ENCODE measurements at regions not wholly inside any gene's neighbourhood (a gene's known extent, or its start where the extent isn't known, plus 50 kb on each side); places are given as distances from the start of the nearest gene placed in this dataset.

DNA sequence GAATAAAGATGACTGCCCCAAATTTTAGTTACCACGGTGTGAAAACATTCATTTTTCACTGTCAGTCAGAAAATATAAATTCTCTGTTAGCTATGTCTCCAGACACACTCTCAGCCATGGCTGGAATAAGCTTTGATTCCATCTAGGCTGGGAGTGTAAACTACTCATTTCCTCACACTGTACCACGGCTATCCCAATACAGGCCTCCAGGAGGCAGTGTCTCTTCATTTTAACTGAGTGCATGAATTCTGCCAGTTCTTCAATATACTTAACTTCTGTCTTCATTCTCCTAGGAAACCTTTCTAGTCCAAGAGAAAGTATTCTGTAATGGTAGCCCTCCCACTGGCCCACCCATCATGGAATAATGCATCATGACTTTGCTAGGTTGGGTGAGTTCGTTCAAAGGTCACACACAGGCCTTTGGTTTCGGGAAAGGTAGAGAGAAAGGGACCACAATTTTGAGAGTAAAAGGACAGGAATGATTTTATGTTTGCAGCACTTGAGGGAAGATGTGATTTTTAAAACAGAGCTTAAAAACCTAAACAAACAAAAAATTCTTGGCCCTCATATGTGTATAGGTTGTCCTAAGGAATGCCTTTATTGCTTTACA lies 381.1 kb downstream of the SEC23A start:
- H3K4me1 ChIP-seq, result peaks cover 0 to 2% (median 0%) of the 10 kb centered on the region in 4 donors
- no peaks in the 10 kb centered on the region for H3K36me3 ChIP-seq
- no peak overlapping the region for H3K4me3 ChIP-seq
- intact Hi-C loops (cut with DNase I; ENCODE audit: low total_unique reads), result loop anchor here (5.0 kb wide), 1 partner anchor 290 kb away; no protein-coding TSS in a partner anchor
- TF ChIP-seq, protein P1, sequence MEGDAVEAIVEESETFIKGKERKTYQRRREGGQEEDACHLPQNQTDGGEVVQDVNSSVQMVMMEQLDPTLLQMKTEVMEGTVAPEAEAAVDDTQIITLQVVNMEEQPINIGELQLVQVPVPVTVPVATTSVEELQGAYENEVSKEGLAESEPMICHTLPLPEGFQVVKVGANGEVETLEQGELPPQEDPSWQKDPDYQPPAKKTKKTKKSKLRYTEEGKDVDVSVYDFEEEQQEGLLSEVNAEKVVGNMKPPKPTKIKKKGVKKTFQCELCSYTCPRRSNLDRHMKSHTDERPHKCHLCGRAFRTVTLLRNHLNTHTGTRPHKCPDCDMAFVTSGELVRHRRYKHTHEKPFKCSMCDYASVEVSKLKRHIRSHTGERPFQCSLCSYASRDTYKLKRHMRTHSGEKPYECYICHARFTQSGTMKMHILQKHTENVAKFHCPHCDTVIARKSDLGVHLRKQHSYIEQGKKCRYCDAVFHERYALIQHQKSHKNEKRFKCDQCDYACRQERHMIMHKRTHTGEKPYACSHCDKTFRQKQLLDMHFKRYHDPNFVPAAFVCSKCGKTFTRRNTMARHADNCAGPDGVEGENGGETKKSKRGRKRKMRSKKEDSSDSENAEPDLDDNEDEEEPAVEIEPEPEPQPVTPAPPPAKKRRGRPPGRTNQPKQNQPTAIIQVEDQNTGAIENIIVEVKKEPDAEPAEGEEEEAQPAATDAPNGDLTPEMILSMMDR (IDR thresholded peaks at IDR 0.05), result peak in 5 of 7 experiments; percentile 63 to 78 (median 75)
- no peak for TF ChIP-seq EP300 (IDR thresholded peaks at IDR 0.05)
- DNase-seq, result peak; percentile 65 to 83
- H3K27ac ChIP-seq, result no peak overlapping the region
- no peaks in the 10 kb centered on the region for H3K9me3 ChIP-seq
- WGBS, 5 donors, result 43 to 48% (median 44%) methylated on average over 4 of the region's 4 CpGs
- H3K27me3 ChIP-seq, result no peaks in the 10 kb centered on the region

DNA sequence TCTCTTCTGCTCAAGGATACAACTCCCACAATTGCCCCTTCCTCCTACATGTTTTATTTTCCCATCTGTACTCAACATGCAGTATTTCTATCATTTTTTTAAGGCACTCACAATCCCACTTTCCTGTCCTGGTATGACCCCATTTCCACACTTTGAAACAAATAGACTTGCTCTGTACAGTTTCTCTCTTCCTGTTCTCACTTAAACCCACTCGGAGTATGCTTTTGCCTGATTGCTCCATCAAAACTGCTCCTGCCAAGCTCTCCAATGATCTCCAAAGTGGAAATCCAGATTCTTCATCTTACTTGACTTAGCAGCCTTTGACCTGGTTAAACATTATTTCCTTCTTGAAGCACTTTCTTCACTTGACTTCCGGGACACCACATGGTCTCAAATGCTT lies 384.5 kb downstream of the SEC23A start:
- intact Hi-C loops (cut with DNase I; ENCODE audit: low total_unique reads), result no loop called here
- TF ChIP-seq POLR2AphosphoS5 (IDR thresholded peaks at IDR 0.05) (no peak), EP300 (IDR thresholded peaks at IDR 0.05) (no peak), POLR2A (IDR thresholded peaks at IDR 0.05) (no peak)
- TF ChIP-seq, protein P1 (IDR thresholded peaks at IDR 0.05), result no peak
- Histone ChIP-seq H3K36me3 (no peaks in the 10 kb centered on the region), H3K9me3 (no peaks in the 10 kb centered on the region), H3K4me1 (peaks cover 0 to 7% (median 0%) of the 10 kb centered on the region in 4 donors), H3K27ac (no peak overlapping the region), H3K4me3 (no peak overlapping the region), H3K27me3 (no peaks in the 10 kb centered on the region)
- DNase-seq, result no peak
- WGBS, 5 donors, result 44 to 75% (median 65%) methylated on average over 2 of the region's 2 CpGs

DNA sequence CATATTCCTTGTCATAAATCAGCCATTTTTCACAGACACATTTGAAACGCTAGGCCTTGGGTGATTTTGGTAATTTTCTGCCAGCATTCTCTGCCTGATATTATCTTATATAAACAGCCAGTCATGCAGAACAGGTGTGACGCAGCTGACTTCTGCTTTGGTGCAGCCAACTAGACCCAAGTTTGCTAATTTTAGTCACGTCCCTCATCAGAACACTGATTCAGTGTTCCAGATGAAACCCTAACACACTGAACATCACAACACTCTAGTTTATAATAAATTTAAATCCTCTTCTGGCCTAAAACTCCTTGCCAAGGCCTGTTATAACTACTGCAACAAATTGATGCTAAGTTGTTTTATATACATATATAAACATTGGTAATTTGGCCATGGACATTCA lies 386.1 kb downstream of the SEC23A start:
- H3K4me1 ChIP-seq, result peaks cover 0 to 7% (median 0%) of the 10 kb centered on the region in 4 donors
- intact Hi-C loops (cut with DNase I; ENCODE audit: low total_unique reads), result no loop called here
- DNase-seq, result peak in 1 of 2 donors; percentile 21
- H3K9me3 ChIP-seq, result no peaks in the 10 kb centered on the region
- no peak overlapping the region for H3K27ac ChIP-seq
- no peak for TF ChIP-seq EP300 (IDR thresholded peaks at IDR 0.05)
- TF ChIP-seq, protein P1 (IDR thresholded peaks at IDR 0.05), result no peak
- TF ChIP-seq POLR2A (IDR thresholded peaks at IDR 0.05), result no peak
- TF ChIP-seq POLR2AphosphoS5 (IDR thresholded peaks at IDR 0.05), result no peak
- WGBS, 5 donors, result 16 to 25% (median 19%) methylated on average over 3 of the region's 3 CpGs
- no peak overlapping the region for H3K4me3 ChIP-seq
- no peaks in the 10 kb centered on the region for H3K27me3 ChIP-seq
- H3K36me3 ChIP-seq, result no peaks in the 10 kb centered on the region

DNA sequence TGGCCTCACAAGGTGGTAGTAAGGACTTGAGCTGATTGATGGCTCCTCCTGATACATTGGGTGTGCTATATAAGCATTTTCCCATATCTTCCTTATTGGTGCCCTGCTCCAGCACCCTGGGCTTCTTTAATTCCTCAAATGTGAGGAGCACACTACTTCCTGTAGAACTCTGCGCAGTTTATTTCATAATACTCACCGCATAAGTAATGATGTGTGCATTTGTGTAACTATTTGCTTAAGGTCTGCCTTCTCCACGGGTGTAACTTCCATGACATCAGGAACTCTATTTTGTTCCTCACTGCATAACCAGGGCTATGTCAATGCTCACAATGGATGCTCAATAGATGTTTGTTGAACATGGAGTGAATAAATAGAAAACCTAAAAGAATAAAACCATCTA lies 392.2 kb downstream of the SEC23A start:
- H3K36me3 ChIP-seq, result no peaks in the 10 kb centered on the region
- DNase-seq, result no peak
- 33 to 61% (median 43%) methylated on average over 3 of the region's 3 CpGs for WGBS, 5 donors
- no peak overlapping the region for H3K27ac ChIP-seq
- intact Hi-C loops (cut with DNase I; ENCODE audit: low total_unique reads), result no loop called here
- TF ChIP-seq POLR2A (IDR thresholded peaks at IDR 0.05) (no peak), POLR2AphosphoS5 (IDR thresholded peaks at IDR 0.05) (no peak), EP300 (IDR thresholded peaks at IDR 0.05) (no peak)
- TF ChIP-seq, protein P1 (IDR thresholded peaks at IDR 0.05), result no peak
- H3K4me3 ChIP-seq, result no peak overlapping the region
- no peaks in the 10 kb centered on the region for H3K9me3 ChIP-seq
- no peaks in the 10 kb centered on the region for H3K27me3 ChIP-seq
- no peaks in the 10 kb centered on the region for H3K4me1 ChIP-seq

Data from stomach (tissue), 8 donors.